HG03060 (cell line): ENCODE measurements at regions not wholly inside any gene's neighbourhood (a gene's known extent, or its start where the extent isn't known, plus 50 kb on each side); places are given as distances from the start of the nearest gene placed in this dataset.
A peak's percentile ranks its signal among the peaks of the same experiment; 100 is the strongest.

Experiments used
- ATAC-seq: cut with Tn5 transposase; IDR thresholded peaks from one replicate; pipeline ENCODE4 v1.9.1; 2021; ENCODE audit warnings: low read depth, moderate number of reproducible peaks; ENCODE audit not compliant: unreplicated experiment

GRCh38 chr2:37832590-37833197 lies 92.4 kb upstream of the RMDN2 start:
- ATAC-seq: no peak

- no peak for ATAC-seq
Observed at GRCh38 chr2:37833423-37833822, 91.7 kb upstream of the RMDN2 start.

GRCh38 chr2:37836270-37836669 lies 88.8 kb upstream of the RMDN2 start:
- no peak for ATAC-seq

GRCh38 chr2:37836711-37837110 lies 88.4 kb upstream of the RMDN2 start:
- ATAC-seq: no peak

GRCh38 chr2:37837628-37838328 lies 87.3 kb upstream of the RMDN2 start:
- no peak for ATAC-seq

GRCh38 chr2:37838541-37839167 lies 86.4 kb upstream of the RMDN2 start:
- ATAC-seq: no peak

- no peak for ATAC-seq
Observed at GRCh38 chr2:37839991-37840390, 85.1 kb upstream of the RMDN2 start.

- ATAC-seq: no peak
Observed at GRCh38 chr2:37842732-37843440, 82.2 kb upstream of the RMDN2 start.

GRCh38 chr2:37843556-37843955 lies 81.5 kb upstream of the RMDN2 start:
- no peak for ATAC-seq

- ATAC-seq: no peak
Observed at GRCh38 chr2:37846207-37846606, 78.9 kb upstream of the RMDN2 start.

GRCh38 chr2:37847792-37848191 lies 77.3 kb upstream of the RMDN2 start:
- no peak for ATAC-seq

- no peak for ATAC-seq
Observed at GRCh38 chr2:37848451-37848850, 76.6 kb upstream of the RMDN2 start.

- no peak for ATAC-seq
Observed at GRCh38 chr2:37849911-37850310, 75.2 kb upstream of the RMDN2 start.

- peak; percentile 4 for ATAC-seq
Observed at GRCh38 chr2:37851428-37851827, 73.7 kb upstream of the RMDN2 start.

- peak; percentile 56 for ATAC-seq
Observed at GRCh38 chr2:37851828-37852584, 73.1 kb upstream of the RMDN2 start.

- ATAC-seq: no peak
Observed at GRCh38 chr2:37852585-37853014, 72.5 kb upstream of the RMDN2 start.

GRCh38 chr2:37854676-37855282 lies 70.3 kb upstream of the RMDN2 start:
- ATAC-seq: no peak

GRCh38 chr2:37855283-37856041 lies 69.6 kb upstream of the RMDN2 start:
- ATAC-seq: no peak

- no peak for ATAC-seq
Observed at GRCh38 chr2:37856101-37856751, 68.9 kb upstream of the RMDN2 start.
